Stimulated activated CD4-positive, alpha-beta T cell treated with anti-CD3 and anti-CD28 coated beads, Interleukin-2, amount 100 ng/mL, for 48 hours (primary cell): ENCODE measurements at regions not wholly inside any gene's neighbourhood (a gene's known extent, or its start where the extent isn't known, plus 50 kb on each side); places are given as distances from the start of the nearest gene placed in this dataset.
"Not testable (repeated sequence)": the region's sequence is repeated elsewhere in the genome, so short reads cannot be mapped to it uniquely, and the experiment has no call there.

Experiments used
- DNase-seq, 2 donors: peaks; one replicate each; pipeline ENCODE4 v3.0.0-alpha.2; 2020

- DNase-seq: no peak
Measured at GRCh38 chr18:45322343-45322742, 292.9 kb upstream of the SLC14A2 start.

- DNase-seq: no peak
Measured at GRCh38 chr18:45324101-45324494, 291.2 kb upstream of the SLC14A2 start.

- no peak for DNase-seq
Measured at GRCh38 chr18:45324495-45325113, 290.7 kb upstream of the SLC14A2 start.

GRCh38 chr18:45325778-45326177 lies 289.5 kb upstream of the SLC14A2 start:
- DNase-seq: no peak

- no peak for DNase-seq
Measured at GRCh38 chr18:45326505-45326904, 288.8 kb upstream of the SLC14A2 start.

GRCh38 chr18:45328296-45328695 lies 287.0 kb upstream of the SLC14A2 start:
- no peak for DNase-seq

- DNase-seq: no peak
Measured at GRCh38 chr18:45328811-45329210, 286.5 kb upstream of the SLC14A2 start.

GRCh38 chr18:45329316-45329715 lies 286.0 kb upstream of the SLC14A2 start:
- DNase-seq: no peak

- no peak for DNase-seq
Measured at GRCh38 chr18:45330170-45330594, 285.1 kb upstream of the SLC14A2 start.

GRCh38 chr18:45332871-45333270 lies 282.4 kb upstream of the SLC14A2 start:
- DNase-seq: no peak

- DNase-seq: no peak
Measured at GRCh38 chr18:45334191-45334590, 281.1 kb upstream of the SLC14A2 start.

- DNase-seq: no peak
Measured at GRCh38 chr18:45335282-45336043, 279.8 kb upstream of the SLC14A2 start.

- DNase-seq: no peak
Measured at GRCh38 chr18:45336448-45336847, 278.8 kb upstream of the SLC14A2 start.

- no peak for DNase-seq
Measured at GRCh38 chr18:45337477-45337876, 277.8 kb upstream of the SLC14A2 start.

GRCh38 chr18:45339810-45340550 lies 275.3 kb upstream of the SLC14A2 start:
- no peak for DNase-seq

GRCh38 chr18:45340884-45341283 lies 274.4 kb upstream of the SLC14A2 start:
- DNase-seq: no peak

GRCh38 chr18:45341454-45341853 lies 273.8 kb upstream of the SLC14A2 start:
- DNase-seq: no peak

- DNase-seq: no peak
Measured at GRCh38 chr18:45342166-45342565, 273.1 kb upstream of the SLC14A2 start.

- DNase-seq: no peak
Measured at GRCh38 chr18:45342653-45343052, 272.6 kb upstream of the SLC14A2 start.

GRCh38 chr18:45343365-45343764 lies 271.9 kb upstream of the SLC14A2 start:
- no peak for DNase-seq

GRCh38 chr18:45344680-45345079 lies 270.6 kb upstream of the SLC14A2 start:
- not testable (repeated sequence) for DNase-seq

GRCh38 chr18:45349019-45349418 lies 266.3 kb upstream of the SLC14A2 start:
- DNase-seq: no peak

GRCh38 chr18:45349467-45349866 lies 265.8 kb upstream of the SLC14A2 start:
- DNase-seq: no peak
